Neural cell (in vitro differentiated cells): ENCODE measurements at regions not wholly inside any gene's neighbourhood (a gene's known extent, or its start where the extent isn't known, plus 50 kb on each side); places are given as distances from the start of the nearest gene placed in this dataset.

Source experiments
- EP300 ChIP-seq: fragments of 450-650 bp; conservative IDR thresholded peaks from 2 replicates; pipeline ENCODE4 v1.6.1; 2014; ENCODE audit warnings: antibody characterized with exemption, mild to moderate bottlenecking, moderate library complexity; ENCODE audit not compliant: poor library complexity, severe bottlenecking
- EZH2 ChIP-seq: fragments of 200-600, 300-800 bp; shearing (Covaris generic), sonication (generic); IDR thresholded peaks from 2 replicates; pipeline ENCODE4 v1.6.1; 2014; ENCODE audit warnings: antibody characterized with exemption, low read length, borderline replicate concordance, mild to moderate bottlenecking; ENCODE audit not compliant: insufficient read depth, poor library complexity, severe bottlenecking
- MXI1 ChIP-seq: fragments of 450-650 bp; conservative IDR thresholded peaks from 2 replicates; pipeline ENCODE4 v1.6.1; 2014; ENCODE audit warnings: antibody characterized with exemption, mild to moderate bottlenecking; ENCODE audit not compliant: poor library complexity, severe bottlenecking
- POLR2AphosphoS5 ChIP-seq: IDR thresholded peaks from 2 replicates; pipeline ENCODE4 v1.6.1; 2012
- SMC3 ChIP-seq: fragments of 450-650 bp; conservative IDR thresholded peaks from 2 replicates; pipeline ENCODE4 v1.6.1; 2014; ENCODE audit warnings: antibody characterized with exemption, mild to moderate bottlenecking, moderate library complexity; ENCODE audit not compliant: poor library complexity
- TAF1 ChIP-seq: IDR thresholded peaks from 2 replicates; pipeline ENCODE4 v1.6.1; 2012; ENCODE audit warnings: low read depth
- TF ChIP-seq, protein P1 (sequence below): IDR thresholded peaks from 2 replicates; pipeline ENCODE4 v1.6.1; 2012; ENCODE audit warnings: borderline replicate concordance
- TF ChIP-seq, protein P2 (sequence below): fragments of 450-650 bp; IDR thresholded peaks from 2 replicates; pipeline ENCODE4 v1.5.1; 2014; ENCODE audit warnings: antibody characterized with exemption, mild to moderate bottlenecking, moderate library complexity; ENCODE audit not compliant: poor library complexity, severe bottlenecking

DNA sequence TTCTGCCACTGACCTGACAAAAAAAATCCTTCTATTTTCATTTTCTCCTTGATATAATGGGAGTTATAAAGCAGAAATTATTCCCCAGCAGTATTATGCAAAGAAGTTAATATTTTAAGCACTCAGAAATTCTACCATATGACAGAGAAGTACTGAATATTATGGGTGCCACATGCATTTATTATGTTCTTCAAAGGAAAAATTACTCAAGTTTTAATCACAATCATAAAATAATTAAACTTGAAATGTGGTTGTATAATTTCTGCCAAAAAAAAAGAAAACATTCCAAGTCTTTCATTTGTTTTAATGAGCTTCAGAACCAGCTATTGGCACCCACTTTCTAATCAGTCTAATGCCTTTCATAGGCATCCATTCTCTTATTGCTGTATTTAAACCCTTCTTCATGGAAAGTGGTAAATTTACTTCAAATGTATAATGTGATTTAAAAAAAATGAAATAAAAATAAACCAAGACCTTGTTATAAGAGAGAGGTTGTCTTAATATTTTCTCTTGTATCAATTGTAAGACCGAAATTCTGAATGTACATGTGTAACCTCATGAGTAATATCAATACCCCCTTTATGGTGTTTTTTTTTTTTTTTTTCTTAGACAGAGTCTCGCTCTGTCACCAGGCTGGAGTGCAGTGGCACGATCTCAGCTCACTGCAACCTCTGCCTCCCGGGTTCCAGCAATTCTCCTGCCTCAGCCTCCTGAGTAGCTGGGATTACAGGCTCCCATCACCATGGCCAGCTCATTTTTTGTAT, 302.3 kb downstream of the IRS1 start:
- TF ChIP-seq, protein P1, sequence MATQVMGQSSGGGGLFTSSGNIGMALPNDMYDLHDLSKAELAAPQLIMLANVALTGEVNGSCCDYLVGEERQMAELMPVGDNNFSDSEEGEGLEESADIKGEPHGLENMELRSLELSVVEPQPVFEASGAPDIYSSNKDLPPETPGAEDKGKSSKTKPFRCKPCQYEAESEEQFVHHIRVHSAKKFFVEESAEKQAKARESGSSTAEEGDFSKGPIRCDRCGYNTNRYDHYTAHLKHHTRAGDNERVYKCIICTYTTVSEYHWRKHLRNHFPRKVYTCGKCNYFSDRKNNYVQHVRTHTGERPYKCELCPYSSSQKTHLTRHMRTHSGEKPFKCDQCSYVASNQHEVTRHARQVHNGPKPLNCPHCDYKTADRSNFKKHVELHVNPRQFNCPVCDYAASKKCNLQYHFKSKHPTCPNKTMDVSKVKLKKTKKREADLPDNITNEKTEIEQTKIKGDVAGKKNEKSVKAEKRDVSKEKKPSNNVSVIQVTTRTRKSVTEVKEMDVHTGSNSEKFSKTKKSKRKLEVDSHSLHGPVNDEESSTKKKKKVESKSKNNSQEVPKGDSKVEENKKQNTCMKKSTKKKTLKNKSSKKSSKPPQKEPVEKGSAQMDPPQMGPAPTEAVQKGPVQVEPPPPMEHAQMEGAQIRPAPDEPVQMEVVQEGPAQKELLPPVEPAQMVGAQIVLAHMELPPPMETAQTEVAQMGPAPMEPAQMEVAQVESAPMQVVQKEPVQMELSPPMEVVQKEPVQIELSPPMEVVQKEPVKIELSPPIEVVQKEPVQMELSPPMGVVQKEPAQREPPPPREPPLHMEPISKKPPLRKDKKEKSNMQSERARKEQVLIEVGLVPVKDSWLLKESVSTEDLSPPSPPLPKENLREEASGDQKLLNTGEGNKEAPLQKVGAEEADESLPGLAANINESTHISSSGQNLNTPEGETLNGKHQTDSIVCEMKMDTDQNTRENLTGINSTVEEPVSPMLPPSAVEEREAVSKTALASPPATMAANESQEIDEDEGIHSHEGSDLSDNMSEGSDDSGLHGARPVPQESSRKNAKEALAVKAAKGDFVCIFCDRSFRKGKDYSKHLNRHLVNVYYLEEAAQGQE, result no peak
- TF ChIP-seq, protein P2, sequence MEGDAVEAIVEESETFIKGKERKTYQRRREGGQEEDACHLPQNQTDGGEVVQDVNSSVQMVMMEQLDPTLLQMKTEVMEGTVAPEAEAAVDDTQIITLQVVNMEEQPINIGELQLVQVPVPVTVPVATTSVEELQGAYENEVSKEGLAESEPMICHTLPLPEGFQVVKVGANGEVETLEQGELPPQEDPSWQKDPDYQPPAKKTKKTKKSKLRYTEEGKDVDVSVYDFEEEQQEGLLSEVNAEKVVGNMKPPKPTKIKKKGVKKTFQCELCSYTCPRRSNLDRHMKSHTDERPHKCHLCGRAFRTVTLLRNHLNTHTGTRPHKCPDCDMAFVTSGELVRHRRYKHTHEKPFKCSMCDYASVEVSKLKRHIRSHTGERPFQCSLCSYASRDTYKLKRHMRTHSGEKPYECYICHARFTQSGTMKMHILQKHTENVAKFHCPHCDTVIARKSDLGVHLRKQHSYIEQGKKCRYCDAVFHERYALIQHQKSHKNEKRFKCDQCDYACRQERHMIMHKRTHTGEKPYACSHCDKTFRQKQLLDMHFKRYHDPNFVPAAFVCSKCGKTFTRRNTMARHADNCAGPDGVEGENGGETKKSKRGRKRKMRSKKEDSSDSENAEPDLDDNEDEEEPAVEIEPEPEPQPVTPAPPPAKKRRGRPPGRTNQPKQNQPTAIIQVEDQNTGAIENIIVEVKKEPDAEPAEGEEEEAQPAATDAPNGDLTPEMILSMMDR, result no peak
- TF ChIP-seq EZH2 (no peak), POLR2AphosphoS5 (no peak), EP300 (no peak), TAF1 (no peak), MXI1 (no peak), SMC3 (no peak)
